OCI-LY1 (cell line): ENCODE measurements at regions not wholly inside any gene's neighbourhood (a gene's known extent, or its start where the extent isn't known, plus 50 kb on each side); places are given as distances from the start of the nearest gene placed in this dataset.

Experiments used
- H2AFZ ChIP-seq: fragments of 200-600 bp; sonication (generic), shearing (Covaris generic); 2 replicates; pipeline ENCODE4 v1.6.0; 2014; ENCODE audit warnings: antibody characterized with exemption, mild to moderate bottlenecking, low read length
- H3F3A ChIP-seq: fragments of 200-600 bp; sonication (generic), shearing (Covaris generic); 2 replicates; pipeline ENCODE4 v1.6.0; 2014; ENCODE audit warnings: mild to moderate bottlenecking, antibody characterized with exemption, low read length, moderate library complexity; ENCODE audit not compliant: insufficient read depth
- H3K27ac ChIP-seq: fragments of 200-600 bp; sonication (generic); 2 replicates; pipeline ENCODE4 v1.5.1; 2014; ENCODE audit warnings: low read length, mixed run types, mild to moderate bottlenecking, low read depth; ENCODE audit not compliant: poor library complexity, severe bottlenecking
- H3K27me3 ChIP-seq: fragments of 200-600 bp; sonication (generic); 2 replicates; pipeline ENCODE4 v1.6.0; 2014; ENCODE audit warnings: antibody characterized with exemption, mild to moderate bottlenecking, low read length, moderate library complexity; ENCODE audit not compliant: insufficient read depth
- H3K36me3 ChIP-seq: fragments of 200-600 bp; sonication (generic); 2 replicates; pipeline ENCODE4 v1.6.1; 2014; ENCODE audit warnings: mild to moderate bottlenecking, antibody characterized with exemption, low read length, moderate library complexity, mixed read lengths; ENCODE audit not compliant: insufficient read depth
- H3K4me1 ChIP-seq: fragments of 200-600 bp; sonication (generic); 2 replicates; pipeline ENCODE4 v1.5.1; 2014; ENCODE audit warnings: mild to moderate bottlenecking, low read length, moderate library complexity; ENCODE audit not compliant: insufficient read depth, severe bottlenecking
- H3K4me2 ChIP-seq: fragments of 200-600 bp; sonication (generic), shearing (Covaris generic); 2 replicates; pipeline ENCODE4 v1.6.1; 2014; ENCODE audit warnings: low read length
- H3K4me3 ChIP-seq: fragments of 200-600 bp; sonication (generic); 2 replicates; pipeline ENCODE4 v1.5.1; 2014; ENCODE audit warnings: low read length, low read depth, mild to moderate bottlenecking, mixed read lengths; ENCODE audit not compliant: poor library complexity, severe bottlenecking
- H3K79me2 ChIP-seq: fragments of 200-600 bp; shearing (Covaris generic); 2 replicates; pipeline ENCODE4 v1.6.1; 2016; ENCODE audit warnings: mixed run types, low read length, mixed read lengths; ENCODE audit not compliant: insufficient read depth
- H3K9ac ChIP-seq: fragments of 200-600 bp; sonication (generic), shearing (Covaris generic); 2 replicates; pipeline ENCODE4 v1.6.1; 2014; ENCODE audit warnings: mild to moderate bottlenecking, low read length, mixed read lengths
- H3K9me2 ChIP-seq: fragments of 200-600 bp; sonication (generic), shearing (Covaris generic); 2 replicates; pipeline ENCODE4 v1.6.1; 2014; ENCODE audit warnings: low read depth, mild to moderate bottlenecking, low read length, mixed read lengths
- H3K9me3 ChIP-seq: fragments of 200-600 bp; shearing (Covaris generic); 2 replicates; pipeline ENCODE4 v1.6.1; 2014; ENCODE audit warnings: low read length, mixed read lengths
- H4K20me1 ChIP-seq: fragments of 200-600 bp; sonication (generic), shearing (Covaris generic); 2 replicates; pipeline ENCODE4 v1.6.0; 2016; ENCODE audit warnings: mild to moderate bottlenecking, low read length; ENCODE audit not compliant: insufficient read depth
- CTCF ChIP-seq: fragments of 200-600 bp; sonication (generic), shearing (Covaris generic); IDR thresholded peaks from 2 replicates; pipeline ENCODE4 v1.5.1; 2017; ENCODE audit warnings: mild to moderate bottlenecking, antibody characterized with exemption, low read length, moderate library complexity, mixed read lengths
- EZH2 ChIP-seq: fragments of 200-600 bp; sonication (generic), shearing (Covaris generic); IDR thresholded peaks from 2 replicates; pipeline ENCODE4 v1.8.0; 2017; ENCODE audit warnings: borderline replicate concordance, mixed run types, mild to moderate bottlenecking, antibody characterized with exemption, low read length, moderate library complexity, mixed read lengths

- Histone ChIP-seq H3K79me2 (no peaks in the 10 kb centered on the region), H3K4me3 (no peak overlapping the region), H3K4me1 (no peaks in the 10 kb centered on the region), H4K20me1 (no peaks in the 10 kb centered on the region), H3K27ac (no peak overlapping the region), H3K27me3 (no peaks in the 10 kb centered on the region), H3K9ac (no peak overlapping the region), H3K9me3 (no peaks in the 10 kb centered on the region), H3K36me3 (no peaks in the 10 kb centered on the region), H2AFZ (no peak overlapping the region), H3F3A (no peaks in the 10 kb centered on the region), H3K9me2 (no peaks in the 10 kb centered on the region), H3K4me2 (no peak overlapping the region)
- TF ChIP-seq CTCF (no peak), EZH2 (no peak)
Observed at GRCh38 chr13:81025091-81025490, 684.2 kb upstream of the SPRY2 start.

- H3K27ac ChIP-seq, result no peak overlapping the region
- no peaks in the 10 kb centered on the region for H3K36me3 ChIP-seq
- no peak overlapping the region for H3K4me2 ChIP-seq
- H3K4me1 ChIP-seq, result no peaks in the 10 kb centered on the region
- no peaks in the 10 kb centered on the region for H3K27me3 ChIP-seq
- H3K9me3 ChIP-seq, result no peaks in the 10 kb centered on the region
- no peak for TF ChIP-seq CTCF
- no peak for TF ChIP-seq EZH2
- no peak overlapping the region for H3K9ac ChIP-seq
- H2AFZ ChIP-seq, result no peak overlapping the region
- no peaks in the 10 kb centered on the region for H3K9me2 ChIP-seq
- no peaks in the 10 kb centered on the region for H3F3A ChIP-seq
- H4K20me1 ChIP-seq, result no peaks in the 10 kb centered on the region
- H3K4me3 ChIP-seq, result no peak overlapping the region
- no peaks in the 10 kb centered on the region for H3K79me2 ChIP-seq
Observed at GRCh38 chr13:81021284-81021840, 680.4 kb upstream of the SPRY2 start.

GRCh38 chr13:81020010-81020409, 679.1 kb upstream of the SPRY2 start:
- Histone ChIP-seq H3K4me1 (no peaks in the 10 kb centered on the region), H3K36me3 (no peaks in the 10 kb centered on the region), H3K27me3 (no peaks in the 10 kb centered on the region), H4K20me1 (no peaks in the 10 kb centered on the region), H3F3A (no peaks in the 10 kb centered on the region), H3K9me2 (no peaks in the 10 kb centered on the region), H3K9ac (no peak overlapping the region), H3K4me3 (no peak overlapping the region), H3K4me2 (no peak overlapping the region), H3K9me3 (no peaks in the 10 kb centered on the region), H3K79me2 (no peaks in the 10 kb centered on the region), H3K27ac (no peak overlapping the region), H2AFZ (no peak overlapping the region)
- no peak for TF ChIP-seq EZH2
- no peak for TF ChIP-seq CTCF
